Panc1 (cell line): ENCODE measurements at regions not wholly inside any gene's neighbourhood (a gene's known extent, or its start where the extent isn't known, plus 50 kb on each side); places are given as distances from the start of the nearest gene placed in this dataset.

Source experiments
- ATAC-seq: fragments of 200-7000 bp; cut with Tn5 transposase; 2 replicates; pipeline ENCODE4 v1.9.1; 2020; ENCODE audit warnings: mild to moderate bottlenecking, moderate library complexity
- BruUV-seq: library from RNA; stranded (reverse); fragments of 400-500 nt; replicated peaks from 2 replicates; lab custom pipeline; 2021; lab: Mats Ljungman, UMichigan
- CTCF ChIA-PET: fragments of 300-600 bp; sonication (Branson Sonifier 250); formaldehyde crosslinking; loops from one replicate; lab custom pipeline; 2022; ENCODE audit warnings: antibody characterized with exemption; lab: Charles Lee
- POLR2A ChIA-PET: fragments of 300-600 bp; sonication (Branson Sonifier 250); formaldehyde crosslinking; loops from one replicate; lab custom pipeline; 2022; ENCODE audit warnings: antibody characterized with exemption; lab: Charles Lee
- DNase-seq: peaks from one replicate; pipeline ENCODE4 v3.0.0-alpha.2; 2010; ENCODE audit warnings: low read depth, low spot score
- H3K27ac ChIP-seq: 2 replicates; pipeline ENCODE4 v1.5.1; 2011; ENCODE audit warnings: mild to moderate bottlenecking, low read length, inconsistent platforms
- H3K27me3 ChIP-seq: fragments of 200-500 bp; sonication (Bioruptor generic); 2 replicates; pipeline ENCODE4 v1.6.0; 2014; ENCODE audit warnings: low read length, inconsistent platforms; ENCODE audit not compliant: control insufficient read depth, insufficient read depth
- H3K36me3 ChIP-seq: fragments of 200-500 bp; sonication (Bioruptor generic); 2 replicates; pipeline ENCODE4 v1.5.1; 2014; ENCODE audit warnings: inconsistent platforms, mild to moderate bottlenecking, low read length, moderate library complexity; ENCODE audit not compliant: control insufficient read depth, insufficient read depth
- H3K4me1 ChIP-seq: 2 replicates; pipeline ENCODE4 v1.5.1; 2011; ENCODE audit warnings: inconsistent platforms, mild to moderate bottlenecking, low read length, moderate library complexity; ENCODE audit not compliant: control insufficient read depth, insufficient read depth
- H3K4me3 ChIP-seq, 2 experiments: 2 replicates each; pipeline ENCODE4 v1.5.1; 2011 to 2012; ENCODE audit warnings: low read depth in 2 of 2, low read length in 2 of 2, mild to moderate bottlenecking in 2 of 2, inconsistent platforms in 1 of 2, moderate library complexity in 1 of 2
- H3K9me3 ChIP-seq: fragments of 200-500 bp; sonication (Bioruptor generic); 2 replicates; pipeline ENCODE4 v1.5.1; 2014; ENCODE audit warnings: low read depth, mild to moderate bottlenecking, inconsistent platforms, low read length, moderate library complexity; ENCODE audit not compliant: control insufficient read depth, insufficient read depth
- CTCF ChIP-seq: fragments of 450-650 bp; IDR thresholded peaks from 2 replicates; pipeline ENCODE4 v1.5.1; 2017; ENCODE audit warnings: mild to moderate bottlenecking
- POLR2AphosphoS5 ChIP-seq: IDR thresholded peaks from 2 replicates; pipeline ENCODE4 v1.6.1; 2012; ENCODE audit warnings: mild to moderate bottlenecking, low read depth, low read length, moderate library complexity
- REST ChIP-seq, 2 experiments: IDR thresholded peaks; 2 replicates each; pipeline ENCODE4 v1.6.1; 2011 to 2012; ENCODE audit warnings: low read depth in 2 of 2, control low read depth in 1 of 2, low read length in 1 of 2, mild to moderate bottlenecking in 1 of 2, moderate library complexity in 1 of 2; ENCODE audit not compliant: insufficient read depth in 1 of 2
- SIN3A ChIP-seq: IDR thresholded peaks from 2 replicates; pipeline ENCODE4 v1.6.1; 2012; ENCODE audit warnings: low read depth, mild to moderate bottlenecking, low read length, moderate library complexity, borderline replicate concordance; ENCODE audit not compliant: insufficient read depth
- TCF7L2 ChIP-seq: IDR thresholded peaks from 2 replicates; pipeline ENCODE4 v1.6.1; 2011; ENCODE audit warnings: mild to moderate bottlenecking, low read depth, low read length, inconsistent platforms
- in situ Hi-C: cut with HindIII; loops from 2 replicates; pipeline ENCODE4 v1.10.0; 2016; ENCODE audit warnings: low sequenced_read_pairs, low pct_unique_long_range_greater_than_20kb
- intact Hi-C: fragments of 100-400 bp; cut with micrococcal nuclease; formaldehyde crosslinking; loops from one replicate; pipeline ENCODE4 v1.10.0; 2022; ENCODE audit not compliant: unreplicated experiment

- intact Hi-C loops = no loop called here
- no peak for DNase-seq
- CTCF ChIA-PET = no interaction called here
- Histone ChIP-seq H3K27me3 (no peaks in the 10 kb centered on the region), H3K4me3 (no peak overlapping the region), H3K9me3 (no peaks in the 10 kb centered on the region), H3K27ac (no peak overlapping the region), H3K4me1 (no peaks in the 10 kb centered on the region), H3K36me3 (no peaks in the 10 kb centered on the region)
- ATAC-seq = no peak
- POLR2A ChIA-PET = no interaction called here
- BruUV-seq = no TSS peak
- no peak for TF ChIP-seq SIN3A
- in situ Hi-C loops = no loop called here
Observed at GRCh38 chr1:143680304-143680703, 291.5 kb downstream of the FAM72C start.

GRCh38 chr1:143672983-143673382 lies 298.8 kb downstream of the FAM72C start:
- Histone ChIP-seq H3K9me3 (no peaks in the 10 kb centered on the region), H3K4me1 (no peaks in the 10 kb centered on the region), H3K4me3 (no peak overlapping the region), H3K36me3 (no peaks in the 10 kb centered on the region), H3K27me3 (no peaks in the 10 kb centered on the region), H3K27ac (no peak overlapping the region)
- BruUV-seq = no TSS peak
- in situ Hi-C loops = no loop called here
- DNase-seq (no peak), ATAC-seq (no peak)
- CTCF ChIA-PET = no interaction called here
- POLR2A ChIA-PET = no interaction called here
- TF ChIP-seq CTCF = no peak
- no peak for TF ChIP-seq REST (IDR thresholded peaks at IDR 0.05; ENCODE audit: insufficient read depth in 1 of 2, low read depth in 2 of 2, low read length in 1 of 2)
- TF ChIP-seq POLR2AphosphoS5 = no peak
- TF ChIP-seq TCF7L2 = no peak
- no peak for TF ChIP-seq SIN3A
- intact Hi-C loops = no loop called here

GRCh38 chr1:143667730-143668129 lies 304.1 kb downstream of the FAM72C start:
- no peaks in the 10 kb centered on the region for H3K4me1 ChIP-seq
- no peaks in the 10 kb centered on the region for H3K9me3 ChIP-seq
- DNase-seq (no peak), ATAC-seq (no peak)
- H3K27ac ChIP-seq = no peak overlapping the region
- no TSS peak for BruUV-seq
- TF ChIP-seq TCF7L2 = no peak
- no peak for TF ChIP-seq SIN3A
- TF ChIP-seq REST (IDR thresholded peaks at IDR 0.05; ENCODE audit: insufficient read depth in 1 of 2, low read depth in 2 of 2, low read length in 1 of 2) = no peak
- TF ChIP-seq POLR2AphosphoS5 = no peak
- no peak for TF ChIP-seq CTCF
- ChIA-PET CTCF (no interaction called here), POLR2A (no interaction called here)
- no peaks in the 10 kb centered on the region for H3K36me3 ChIP-seq
- intact Hi-C loops (no loop called here), in situ Hi-C loops (no loop called here)
- H3K27me3 ChIP-seq = no peaks in the 10 kb centered on the region
- no peak overlapping the region for H3K4me3 ChIP-seq
